Breast epithelium (tissue), 4 donors: ENCODE measurements at regions not wholly inside any gene's neighbourhood (a gene's known extent, or its start where the extent isn't known, plus 50 kb on each side); places are given as distances from the start of the nearest gene placed in this dataset.

ENCODE experiments used
- DNase-seq, 2 donors: peaks; one replicate each; pipeline ENCODE4 v3.0.0-alpha.2; 2019; ENCODE audit warnings: low spot score in 2 of 2
- H3K27ac ChIP-seq, 2 donors: fragments of 200-600 bp; sonication (generic) in 1 of 2; one replicate each; pipeline ENCODE4 v1.5.1; 2016 to 2019; ENCODE audit warnings: mild to moderate bottlenecking in 1 of 2
- H3K27me3 ChIP-seq, 2 donors: fragments of 200-600 bp; sonication (generic) in 1 of 2; one replicate each; pipeline versions ENCODE4 v1.5.1 to v1.6.0; 2017 to 2019; ENCODE audit warnings: control low read depth in 1 of 2, mild to moderate bottlenecking in 1 of 2
- H3K36me3 ChIP-seq: fragments of 200-600 bp; one replicate; pipeline ENCODE4 v1.5.1; 2019
- H3K4me1 ChIP-seq, 2 donors: fragments of 200-600 bp; sonication (generic); one replicate each; pipeline ENCODE4 v1.5.1; 2016 to 2019; ENCODE audit warnings: control low read depth in 1 of 2
- H3K4me3 ChIP-seq, 3 donors: fragments of 200-600 bp; sonication (generic); 1 replicate in 2 of 3; 2 replicates in 1 of 3; pipeline ENCODE4 v1.5.1; 2016 to 2019; ENCODE audit warnings: mild to moderate bottlenecking in 3 of 3, moderate library complexity in 2 of 3
- H3K9me3 ChIP-seq, 2 donors: fragments of 200-600 bp; sonication (generic) in 1 of 2; one replicate each; pipeline ENCODE4 v1.5.1; 2016 to 2019; ENCODE audit warnings: control low read depth in 1 of 2
- POLR2A ChIP-seq: fragments of 450-650 bp; IDR thresholded peaks from one replicate; pipeline ENCODE4 v1.6.1; 2016; ENCODE audit warnings: antibody characterized with exemption, mild to moderate bottlenecking, moderate library complexity
- POLR2AphosphoS5 ChIP-seq, 3 donors: sonication (generic); formaldehyde crosslinking; IDR thresholded peaks; one replicate each; pipeline ENCODE4 v1.6.1; 2017; ENCODE audit warnings: antibody characterized with exemption in 3 of 3
- intact Hi-C: fragments of 100-400 bp; cut with DNase I; formaldehyde crosslinking; loops from one replicate; pipeline ENCODE4 v1.15.1; 2023; ENCODE audit warnings: low total_unique reads
- TF ChIP-seq, protein P1 (sequence below), 3 donors: fragments of 450-650 bp; IDR thresholded peaks; one replicate each; pipeline ENCODE4 v1.5.1; 2016 to 2017; ENCODE audit warnings: antibody characterized with exemption in 3 of 3, mild to moderate bottlenecking in 3 of 3, moderate library complexity in 3 of 3

DNA sequence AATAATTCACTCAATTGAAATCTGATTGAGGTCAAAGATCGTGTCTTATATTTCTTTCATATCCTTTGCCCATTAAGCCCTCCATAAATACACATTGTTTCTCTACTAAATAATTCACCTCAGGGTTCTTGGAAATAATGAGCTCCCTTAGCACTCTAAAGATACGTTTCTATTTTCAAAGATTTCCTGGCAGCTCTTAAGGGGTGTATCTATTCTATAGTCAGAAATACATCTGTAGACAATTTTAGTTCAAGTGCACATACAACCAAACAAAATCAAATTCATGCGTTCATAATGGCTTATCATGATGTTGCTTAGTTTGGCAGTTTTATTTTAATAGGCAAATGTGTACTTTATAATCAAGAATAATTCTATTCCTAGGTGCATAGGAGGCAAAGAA is 361.1 kb upstream of the DDHD1 start:
- no peak overlapping the region for H3K4me3 ChIP-seq
- H3K27me3 ChIP-seq, result no peaks in the 10 kb centered on the region
- TF ChIP-seq, protein P1, sequence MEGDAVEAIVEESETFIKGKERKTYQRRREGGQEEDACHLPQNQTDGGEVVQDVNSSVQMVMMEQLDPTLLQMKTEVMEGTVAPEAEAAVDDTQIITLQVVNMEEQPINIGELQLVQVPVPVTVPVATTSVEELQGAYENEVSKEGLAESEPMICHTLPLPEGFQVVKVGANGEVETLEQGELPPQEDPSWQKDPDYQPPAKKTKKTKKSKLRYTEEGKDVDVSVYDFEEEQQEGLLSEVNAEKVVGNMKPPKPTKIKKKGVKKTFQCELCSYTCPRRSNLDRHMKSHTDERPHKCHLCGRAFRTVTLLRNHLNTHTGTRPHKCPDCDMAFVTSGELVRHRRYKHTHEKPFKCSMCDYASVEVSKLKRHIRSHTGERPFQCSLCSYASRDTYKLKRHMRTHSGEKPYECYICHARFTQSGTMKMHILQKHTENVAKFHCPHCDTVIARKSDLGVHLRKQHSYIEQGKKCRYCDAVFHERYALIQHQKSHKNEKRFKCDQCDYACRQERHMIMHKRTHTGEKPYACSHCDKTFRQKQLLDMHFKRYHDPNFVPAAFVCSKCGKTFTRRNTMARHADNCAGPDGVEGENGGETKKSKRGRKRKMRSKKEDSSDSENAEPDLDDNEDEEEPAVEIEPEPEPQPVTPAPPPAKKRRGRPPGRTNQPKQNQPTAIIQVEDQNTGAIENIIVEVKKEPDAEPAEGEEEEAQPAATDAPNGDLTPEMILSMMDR (IDR thresholded peaks at IDR 0.05), result no peak
- TF ChIP-seq POLR2A (no peak), POLR2AphosphoS5 (IDR thresholded peaks at IDR 0.05) (no peak)
- no peak for DNase-seq
- no peaks in the 10 kb centered on the region for H3K4me1 ChIP-seq
- no peak overlapping the region for H3K27ac ChIP-seq
- H3K36me3 ChIP-seq, result no peaks in the 10 kb centered on the region
- H3K9me3 ChIP-seq, result no peaks in the 10 kb centered on the region
- intact Hi-C loops, result no loop called here

DNA sequence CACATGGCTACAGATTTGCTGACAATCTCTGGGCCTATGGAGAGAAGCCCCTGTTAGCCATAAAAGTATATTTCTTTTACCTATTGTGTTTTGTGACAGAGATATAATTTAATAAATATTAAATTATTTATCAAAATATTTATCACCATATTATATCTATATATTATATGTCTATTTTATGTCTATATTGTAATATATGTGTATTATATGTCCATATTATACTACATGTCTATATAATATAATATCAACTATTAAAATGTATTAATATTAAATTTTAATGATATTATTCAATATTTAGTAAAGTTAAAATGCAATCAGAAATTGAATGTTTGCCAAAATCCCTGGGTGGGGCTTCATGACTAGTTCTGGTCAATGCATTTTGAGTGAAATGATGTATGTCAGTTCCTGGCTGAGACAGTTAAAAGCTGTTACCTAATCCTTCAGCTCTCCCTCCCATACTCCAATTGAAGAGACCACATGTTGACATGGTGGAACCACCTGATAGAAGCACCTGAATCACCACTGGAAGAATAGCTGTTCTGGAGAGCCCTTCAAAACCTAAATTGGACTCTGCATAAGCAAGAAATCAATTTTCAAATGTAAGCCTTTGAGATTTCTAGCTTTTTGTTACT is 357.3 kb upstream of the DDHD1 start:
- DNase-seq, result no peak
- Histone ChIP-seq H3K4me3 (no peak overlapping the region), H3K27ac (peak overlapping the region; percentile 63 to 86), H3K27me3 (no peaks in the 10 kb centered on the region), H3K9me3 (no peaks in the 10 kb centered on the region), H3K4me1 (no peaks in the 10 kb centered on the region), H3K36me3 (no peaks in the 10 kb centered on the region)
- intact Hi-C loops, result no loop called here
- TF ChIP-seq POLR2AphosphoS5 (IDR thresholded peaks at IDR 0.05) (no peak), POLR2A (no peak)
- TF ChIP-seq, protein P1 (IDR thresholded peaks at IDR 0.05), result no peak

DNA sequence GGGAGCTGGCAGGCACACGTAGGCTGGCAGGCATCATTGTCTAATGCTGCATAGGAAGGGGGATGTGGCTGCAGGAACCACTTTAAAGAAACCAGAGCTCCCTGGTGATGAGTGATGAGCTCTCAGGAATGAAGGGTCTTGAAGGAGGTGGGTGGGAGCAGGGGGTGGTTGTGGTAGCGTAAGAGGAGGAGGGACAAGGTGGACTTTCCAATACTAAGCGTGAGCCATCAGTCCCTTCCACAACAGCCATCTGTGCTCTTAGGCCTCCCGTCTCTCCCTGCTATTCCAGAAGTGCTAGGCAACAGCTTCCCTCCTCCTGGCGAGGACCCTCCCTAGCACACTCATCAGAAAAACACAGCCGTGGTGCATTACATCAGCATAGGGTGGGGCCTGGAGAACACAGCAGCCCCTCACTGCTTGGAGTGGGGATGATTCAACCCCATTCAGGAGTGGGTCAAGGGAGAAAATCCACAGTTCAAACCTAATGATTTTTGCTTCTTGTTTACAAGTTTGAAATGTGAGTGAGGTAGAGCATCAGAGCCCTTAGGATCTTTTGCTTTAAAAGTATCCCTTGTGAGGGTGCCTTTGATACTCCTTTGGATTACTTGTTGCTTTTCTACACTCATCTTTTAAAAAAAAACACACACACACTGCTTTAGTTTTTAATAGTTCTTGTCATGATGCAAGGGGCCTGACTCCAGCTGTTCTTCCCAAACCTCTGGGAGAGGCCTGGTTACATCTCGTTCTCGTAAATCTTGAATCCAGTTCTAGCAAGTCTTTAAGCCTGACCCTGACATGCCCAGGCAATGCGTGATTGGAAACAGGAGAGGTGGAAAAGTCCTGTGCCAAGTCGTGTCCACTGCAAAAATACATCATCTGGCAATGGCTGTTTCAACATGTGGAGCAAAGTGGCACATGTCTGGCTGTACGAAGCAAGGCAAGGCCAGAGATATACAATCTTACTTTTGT is 356.4 kb upstream of the DDHD1 start:
- intact Hi-C loops, result no loop called here
- peak in 2 of 3 donors; percentile 44 to 77 for TF ChIP-seq POLR2AphosphoS5 (IDR thresholded peaks at IDR 0.05)
- TF ChIP-seq, protein P1 (IDR thresholded peaks at IDR 0.05), result no peak
- no peak for TF ChIP-seq POLR2A
- Histone ChIP-seq H3K4me1 (no peaks in the 10 kb centered on the region), H3K27ac (peak overlapping the region; percentile 63 to 86), H3K4me3 (no peak overlapping the region), H3K36me3 (no peaks in the 10 kb centered on the region), H3K9me3 (no peaks in the 10 kb centered on the region), H3K27me3 (no peaks in the 10 kb centered on the region)
- DNase-seq, result peak in 1 of 2 donors; percentile 35

DNA sequence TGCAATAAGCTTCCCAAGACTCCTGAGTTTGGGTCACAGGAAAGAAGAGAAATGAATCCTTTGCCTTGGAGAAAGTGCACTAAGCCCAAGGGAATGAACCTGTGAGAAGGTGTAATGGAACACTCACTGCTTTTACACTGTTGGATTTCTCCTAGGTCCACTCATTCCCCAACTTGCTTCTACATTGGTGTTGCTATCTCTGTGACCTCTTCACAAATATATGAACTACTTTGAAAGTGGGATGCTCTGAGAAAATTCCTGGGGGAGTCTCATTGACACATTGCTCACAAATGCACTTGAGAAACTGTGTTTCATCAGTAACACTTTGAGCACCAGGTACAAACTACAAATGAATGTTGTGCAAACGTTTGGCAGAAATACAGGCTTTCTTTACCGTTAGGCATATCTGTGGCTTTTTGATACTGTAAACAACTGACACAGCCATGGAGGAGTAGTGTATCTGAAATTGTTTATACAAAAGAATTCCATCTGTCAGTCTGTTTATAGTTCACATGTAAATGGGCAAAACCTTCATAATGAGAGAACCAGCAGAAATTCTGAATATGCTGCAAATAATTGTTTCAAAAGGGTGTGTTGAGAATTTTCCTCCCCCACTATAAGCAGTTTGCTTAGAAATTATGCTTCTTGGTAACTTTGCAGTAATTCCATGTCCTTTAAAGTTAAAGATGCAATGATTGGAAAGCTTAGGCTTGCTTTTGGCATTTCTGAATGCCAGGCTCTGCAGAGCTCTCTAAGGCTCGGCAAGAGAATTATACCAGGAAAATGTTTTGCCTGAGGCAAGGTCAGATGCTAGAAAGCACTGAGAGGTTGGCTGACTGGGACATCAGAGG is 348.5 kb upstream of the DDHD1 start:
- Histone ChIP-seq H3K27ac (no peak overlapping the region), H3K4me1 (no peaks in the 10 kb centered on the region), H3K4me3 (no peak overlapping the region), H3K27me3 (no peaks in the 10 kb centered on the region), H3K36me3 (no peaks in the 10 kb centered on the region), H3K9me3 (peaks cover 0 to 9% of the 10 kb centered on the region in 2 donors)
- intact Hi-C loops, result no loop called here
- no peak for DNase-seq
- TF ChIP-seq POLR2A, result no peak
- TF ChIP-seq POLR2AphosphoS5 (IDR thresholded peaks at IDR 0.05), result no peak
- TF ChIP-seq, protein P1 (IDR thresholded peaks at IDR 0.05), result no peak
